Common myeloid progenitor, CD34-positive (primary cell): ENCODE measurements at regions not wholly inside any gene's neighbourhood (a gene's known extent, or its start where the extent isn't known, plus 50 kb on each side); places are given as distances from the start of the nearest gene placed in this dataset.
"Not testable (repeated sequence)": the region's sequence is repeated elsewhere in the genome, so short reads cannot be mapped to it uniquely, and the experiment has no call there.

Source experiments
- CTCF ChIA-PET: fragments of 350-600 bp; sonication (Branson Sonifier 250); formaldehyde crosslinking; loops from one replicate; lab custom pipeline; 2021; ENCODE audit warnings: antibody characterized with exemption; lab: Charles Lee
- POLR2A ChIA-PET: fragments of 350-600 bp; sonication (Branson Sonifier 250); formaldehyde crosslinking; loops from one replicate; lab custom pipeline; 2021; ENCODE audit warnings: antibody characterized with exemption; lab: Charles Lee
- DNase-seq, 3 donors: peaks; one replicate each; pipeline versions ENCODE4 v3.0.0 to v3.0.0-alpha.2; 2013
- H3K27ac ChIP-seq, 2 experiments: 1 replicate in 1 of 2; 2 replicates in 1 of 2; pipeline ENCODE4 v1.7.0; 2013; ENCODE audit warnings: inconsistent platforms in 2 of 2, low read length in 2 of 2, mild to moderate bottlenecking in 2 of 2, low read depth in 1 of 2, moderate library complexity in 1 of 2; ENCODE audit not compliant: severe bottlenecking in 2 of 2, insufficient read depth in 1 of 2, poor library complexity in 1 of 2
- H3K27me3 ChIP-seq, 5 experiments: replicated peaks in 2 of 5; 1 replicate in 3 of 5; 2 replicates in 2 of 5; pipeline versions ENCODE4 v1.6.1 to v1.7.0; 2013; ENCODE audit warnings: low read length in 4 of 5, mild to moderate bottlenecking in 2 of 5, moderate library complexity in 2 of 5, inconsistent platforms in 1 of 5; ENCODE audit not compliant: insufficient read depth in 5 of 5, control insufficient read depth in 4 of 5
- H3K36me3 ChIP-seq, 4 experiments: 1 replicate in 2 of 4; 2 replicates in 2 of 4; pipeline versions ENCODE4 v1.6.1 to v1.7.0; 2013; ENCODE audit warnings: low read length in 3 of 4, control low read depth in 1 of 4, mild to moderate bottlenecking in 1 of 4; ENCODE audit not compliant: control insufficient read depth in 4 of 4, insufficient read depth in 4 of 4
- H3K4me1 ChIP-seq, 4 experiments: 1 replicate in 3 of 4; 2 replicates in 1 of 4; pipeline versions ENCODE4 v1.6.1 to v1.7.1; 2013; ENCODE audit warnings: low read length in 3 of 4, mild to moderate bottlenecking in 3 of 4, control low read depth in 1 of 4, inconsistent platforms in 1 of 4, moderate library complexity in 1 of 4; ENCODE audit not compliant: control insufficient read depth in 4 of 4, insufficient read depth in 4 of 4; ENCODE audit errors: control extremely low read depth in 1 of 4
- H3K4me3 ChIP-seq, 7 experiments: 1 replicate in 4 of 7; 2 replicates in 3 of 7; pipeline versions ENCODE4 v1.5.1 to v1.7.0; 2013; ENCODE audit warnings: mild to moderate bottlenecking in 7 of 7, low read length in 6 of 7, moderate library complexity in 6 of 7, inconsistent platforms in 2 of 7, low read depth in 2 of 7, control low read depth in 1 of 7; ENCODE audit not compliant: insufficient read depth in 4 of 7, control insufficient read depth in 1 of 7; ENCODE audit errors: extremely low read depth in 1 of 7
- H3K9me3 ChIP-seq, 5 experiments: 1 replicate in 4 of 5; 2 replicates in 1 of 5; pipeline versions ENCODE4 v1.6.1 to v1.7.1; 2013; ENCODE audit warnings: low read length in 4 of 5, mild to moderate bottlenecking in 2 of 5, inconsistent platforms in 1 of 5, low read depth in 1 of 5, moderate library complexity in 1 of 5; ENCODE audit not compliant: control insufficient read depth in 4 of 5, insufficient read depth in 2 of 5; ENCODE audit errors: control extremely low read depth in 1 of 5
- WGBS: methylation state at CpG from one replicate; pipeline ENCODE4 v1.1.5; 2013; ENCODE audit not compliant: insufficient coverage; 5-methylcytosine and 5-hydroxymethylcytosine counted together

GRCh38 chr5:135100431-135100830 is 66.4 kb upstream of the PITX1 start:
- POLR2A ChIA-PET = no interaction called here
- CTCF ChIA-PET = no interaction called here
- WGBS = 91% methylated on average over 6 of the region's 6 CpGs
- Histone ChIP-seq H3K36me3 (no peaks in the 10 kb centered on the region), H3K27ac (no peak overlapping the region), H3K4me3 (no peak overlapping the region), H3K27me3 (peaks cover 0 to 9% (median 0%) of the 10 kb centered on the region in 5 experiments), H3K4me1 (no peaks in the 10 kb centered on the region), H3K9me3 (no peaks in the 10 kb centered on the region)
- DNase-seq = no peak

- no peaks in the 10 kb centered on the region for H3K4me1 ChIP-seq
- CTCF ChIA-PET = no interaction called here
- DNase-seq = no peak
- H3K9me3 ChIP-seq = no peaks in the 10 kb centered on the region
- H3K4me3 ChIP-seq = no peak overlapping the region
- H3K27me3 ChIP-seq = peaks cover 0 to 9% (median 0%) of the 10 kb centered on the region in 5 experiments
- WGBS = 97% methylated on average over 3 of the region's 3 CpGs
- H3K36me3 ChIP-seq = no peaks in the 10 kb centered on the region
- H3K27ac ChIP-seq = no peak overlapping the region
- POLR2A ChIA-PET = no interaction called here
Observed at GRCh38 chr5:135100011-135100410, 66.0 kb upstream of the PITX1 start.

GRCh38 chr5:135097390-135097789 is 63.4 kb upstream of the PITX1 start:
- Histone ChIP-seq H3K4me3 (no peak overlapping the region), H3K4me1 (no peaks in the 10 kb centered on the region), H3K9me3 (no peaks in the 10 kb centered on the region), H3K27me3 (peaks cover 0 to 15% (median 0%) of the 10 kb centered on the region in 5 experiments), H3K27ac (no peak overlapping the region), H3K36me3 (no peaks in the 10 kb centered on the region)
- CTCF ChIA-PET = no interaction called here
- POLR2A ChIA-PET = no interaction called here
- no CpG with 5 or more reads among the region's 2 CpGs for WGBS
- DNase-seq = no peak

- no peak for DNase-seq
- Histone ChIP-seq H3K36me3 (no peaks in the 10 kb centered on the region), H3K4me1 (no peaks in the 10 kb centered on the region), H3K9me3 (no peaks in the 10 kb centered on the region), H3K27me3 (peaks cover 0 to 12% (median 0%) of the 10 kb centered on the region in 5 experiments), H3K4me3 (no peak overlapping the region), H3K27ac (no peak overlapping the region)
- POLR2A ChIA-PET = no interaction called here
- WGBS = 100% methylated on average over 2 of the region's 3 CpGs
- CTCF ChIA-PET = no interaction called here
Observed at GRCh38 chr5:135095871-135096270, 61.8 kb upstream of the PITX1 start.

- H3K9me3 ChIP-seq = no peaks in the 10 kb centered on the region
- H3K27me3 ChIP-seq = peaks cover 0 to 12% (median 0%) of the 10 kb centered on the region in 5 experiments
- DNase-seq = no peak
- H3K4me1 ChIP-seq = no peaks in the 10 kb centered on the region
- no peak overlapping the region for H3K27ac ChIP-seq
- ChIA-PET CTCF (interaction anchor here (1.0 kb wide), 1 partner anchor 9 kb away, joined by 3 read pairs; no protein-coding TSS in a partner anchor), POLR2A (interaction anchor here (0.9 kb wide), 1 partner anchor 19 kb away, joined by 3 read pairs; no protein-coding TSS in a partner anchor)
- H3K36me3 ChIP-seq = no peaks in the 10 kb centered on the region
- whole genome bisulfite sequencing = 96% methylated on average over 5 of the region's 6 CpGs
- H3K4me3 ChIP-seq = no peak overlapping the region
Observed at GRCh38 chr5:135095052-135095715, 61.2 kb upstream of the PITX1 start.

GRCh38 chr5:135094339-135095051 is 60.5 kb upstream of the PITX1 start:
- no peak overlapping the region for H3K27ac ChIP-seq
- DNase-seq = no peak
- no peaks in the 10 kb centered on the region for H3K36me3 ChIP-seq
- WGBS = 92% methylated on average over 4 of the region's 6 CpGs
- no peak overlapping the region for H3K4me3 ChIP-seq
- ChIA-PET CTCF (interaction anchor here (1.0 kb wide), 1 partner anchor 10 kb away, joined by 3 read pairs; no protein-coding TSS in a partner anchor), POLR2A (interaction anchor here (0.9 kb wide), 1 partner anchor 18 kb away, joined by 3 read pairs; no protein-coding TSS in a partner anchor)
- H3K9me3 ChIP-seq = no peaks in the 10 kb centered on the region
- H3K4me1 ChIP-seq = no peaks in the 10 kb centered on the region
- peaks cover 0 to 12% (median 0%) of the 10 kb centered on the region in 5 experiments for H3K27me3 ChIP-seq

GRCh38 chr5:135093483-135093882 is 59.5 kb upstream of the PITX1 start:
- CTCF ChIA-PET, H3K27ac ChIP-seq, POLR2A ChIA-PET, H3K9me3 ChIP-seq, H3K4me1 ChIP-seq, DNase-seq, H3K4me3 ChIP-seq, H3K36me3 ChIP-seq: not testable (repeated sequence)
- H3K27me3 ChIP-seq = peaks cover 0 to 12% (median 0%) of the 10 kb centered on the region in 5 experiments
- WGBS = 91% methylated on average over 1 of the region's 1 CpG
